ENCODE measurements at regions not wholly inside any gene's neighbourhood (a gene's known extent, or its start where the extent isn't known, plus 50 kb on each side); places are given as distances from the start of the nearest gene placed in this dataset.

DNA sequence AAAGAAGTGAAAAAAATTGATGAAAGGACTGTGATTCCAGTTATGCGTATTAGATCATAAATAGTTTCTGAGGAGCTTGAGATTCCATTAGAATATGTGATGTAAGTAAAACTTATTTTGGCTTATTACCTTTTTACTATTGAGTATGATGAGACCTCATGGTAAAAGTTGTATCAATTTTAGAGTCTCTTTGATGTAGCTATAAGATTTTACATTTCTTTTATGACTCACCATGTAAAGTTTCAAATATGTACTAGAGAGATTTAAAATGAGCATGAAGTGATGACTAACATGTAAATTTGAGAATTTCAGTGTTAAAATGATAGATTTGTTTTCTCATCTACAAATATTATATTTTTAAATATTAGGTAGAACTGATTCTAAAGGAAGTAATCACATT, 276.5 kb downstream of the OTUD1 start:
- Histone ChIP-seq H2AK5ac (ENCODE audit: low read depth, low read length) (no peak overlapping the region), H4K5ac (ENCODE audit: insufficient read length, low read depth, low read length) (no peak overlapping the region), H2BK20ac (ENCODE audit: low read length) (no peak overlapping the region), H2BK5ac (ENCODE audit: low read depth, low read length) (no peak overlapping the region), H3K4ac (replicated peaks; ENCODE audit: insufficient read length, low read depth, low read length) (no peak overlapping the region), H3K14ac (ENCODE audit: insufficient read length) (no peak overlapping the region), H2BK12ac (ENCODE audit: low read depth, low read length) (no peak overlapping the region), H3K23me2 (ENCODE audit: low read depth, low read length) (no peaks in the 10 kb centered on the region), H3K23ac (ENCODE audit: insufficient read length) (no peak overlapping the region), H4K20me1 (replicated peaks in 1 of 2; ENCODE audit: control insufficient read depth in 1 of 2, insufficient read depth in 2 of 2, low read length in 2 of 2) (no peaks in the 10 kb centered on the region), H3K9ac (replicated peaks in 1 of 4; ENCODE audit: extremely low read depth in 1 of 4, low read depth in 3 of 4, low read length in 3 of 4) (no peak overlapping the region), H3K79me2 (ENCODE audit: control insufficient read depth in 1 of 2, insufficient read depth in 2 of 2, low read length in 2 of 2) (no peaks in the 10 kb centered on the region), H4K91ac (replicated peaks; ENCODE audit: insufficient read length, low read length) (no peak overlapping the region), H2BK120ac (replicated peaks; ENCODE audit: low read depth, low read length) (no peak overlapping the region), H2AFZ (ENCODE audit: low read length) (no peak overlapping the region), H4K8ac (ENCODE audit: extremely low read depth, insufficient read depth, low read length) (no peak overlapping the region), H3K4me2 (ENCODE audit: insufficient read depth in 1 of 2, low read depth in 2 of 2, low read length in 2 of 2) (no peak overlapping the region), H2BK15ac (ENCODE audit: low read length) (no peak overlapping the region), H3K27ac (ENCODE audit: low read depth, low read length) (no peak overlapping the region), H3K79me1 (ENCODE audit: low read depth, low read length) (no peaks in the 10 kb centered on the region), H3K4me3 (ENCODE audit: extremely low read depth in 1 of 4, insufficient read depth in 2 of 4, low read depth in 3 of 4, low read length in 4 of 4) (no peak overlapping the region), H3K36me3 (ENCODE audit: control insufficient read depth in 2 of 4, insufficient read depth in 4 of 4, low read length in 3 of 4) (no peaks in the 10 kb centered on the region), H3K4me1 (replicated peaks in 1 of 4; ENCODE audit: control insufficient read depth in 3 of 4, insufficient read depth in 4 of 4, low read length in 3 of 4) (no peaks in the 10 kb centered on the region), H3K18ac (ENCODE audit: extremely low read depth, low read length) (no peak overlapping the region), H3K56ac (replicated peaks; ENCODE audit: insufficient read length, low read depth, low read length) (no peak overlapping the region), H3K9me3 (ENCODE audit: insufficient read depth in 2 of 2, low read depth in 1 of 2, low read length in 1 of 2) (no peaks in the 10 kb centered on the region), H3K27me3 (replicated peaks in 1 of 4; ENCODE audit: control insufficient read depth in 3 of 4, extremely low read depth in 1 of 4, insufficient read depth in 3 of 4, low read length in 3 of 4) (no peaks in the 10 kb centered on the region)
- 100% methylated on average over 1 of the region's 1 CpG; no CpG with 5 or more reads in 1 of the 2 experiments for WGBS, 2 experiments (ENCODE audit: extremely low coverage in 1 of 2, insufficient coverage in 1 of 2, insufficient read length in 1 of 2, insufficient replicate concordance in 2 of 2, low coverage in 1 of 2, low lambda C conversion rate in 2 of 2, missing lambda C conversion rate in 1 of 2)
- CTCF ChIA-PET (ENCODE audit: partially characterized antibody) = interaction anchor here (1.3 kb wide), 1 partner anchor 21 kb away, joined by 3 read pairs; no protein-coding TSS in a partner anchor
- POLR2A ChIA-PET (ENCODE audit: partially characterized antibody) = no interaction called here
- FAIRE-seq (no peak), DNase-seq (ENCODE audit: low read depth in 1 of 2, low spot score in 2 of 2) (no peak)
- no peak for TF ChIP-seq FOSL1 (IDR thresholded peaks at IDR 0.05; ENCODE audit: insufficient read depth, low read depth, low read length)
- no peak for TF ChIP-seq RXRA (IDR thresholded peaks at IDR 0.05; ENCODE audit: insufficient read depth, low read depth, low read length)
- TF ChIP-seq CREB1 (IDR thresholded peaks at IDR 0.05) = no peak
- TF ChIP-seq SP1 (IDR thresholded peaks at IDR 0.05; ENCODE audit: low read depth, low read length) = no peak
- no peak for TF ChIP-seq CHD2 (IDR thresholded peaks at IDR 0.05; ENCODE audit: low read length)
- no peak for TF ChIP-seq POLR2AphosphoS5 (IDR thresholded peaks at IDR 0.05; ENCODE audit: low read depth, low read length)
- TF ChIP-seq SIX5 (IDR thresholded peaks at IDR 0.05; ENCODE audit: low read depth, low read length) = no peak
- TF ChIP-seq CEBPB (IDR thresholded peaks at IDR 0.05; ENCODE audit: low read depth, low read length) = no peak
- TF ChIP-seq, protein P1, sequence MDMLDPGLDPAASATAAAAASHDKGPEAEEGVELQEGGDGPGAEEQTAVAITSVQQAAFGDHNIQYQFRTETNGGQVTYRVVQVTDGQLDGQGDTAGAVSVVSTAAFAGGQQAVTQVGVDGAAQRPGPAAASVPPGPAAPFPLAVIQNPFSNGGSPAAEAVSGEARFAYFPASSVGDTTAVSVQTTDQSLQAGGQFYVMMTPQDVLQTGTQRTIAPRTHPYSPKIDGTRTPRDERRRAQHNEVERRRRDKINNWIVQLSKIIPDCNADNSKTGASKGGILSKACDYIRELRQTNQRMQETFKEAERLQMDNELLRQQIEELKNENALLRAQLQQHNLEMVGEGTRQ (IDR thresholded peaks at IDR 0.05; ENCODE audit: low read length) = no peak
- no peak for TF ChIP-seq TAF1 (IDR thresholded peaks at IDR 0.05; ENCODE audit: low read depth, low read length)
- no peak for TF ChIP-seq TCF12 (IDR thresholded peaks at IDR 0.05; ENCODE audit: low read depth, low read length)
- TF ChIP-seq EGR1 (IDR thresholded peaks at IDR 0.05; ENCODE audit: borderline replicate concordance, low read depth, low read length) = no peak
